Fibroblast of skin of scalp (primary cell): ENCODE measurements at regions not wholly inside any gene's neighbourhood (a gene's known extent, or its start where the extent isn't known, plus 50 kb on each side); places are given as distances from the start of the nearest gene placed in this dataset.
"Not testable (repeated sequence)": the region's sequence is repeated elsewhere in the genome, so short reads cannot be mapped to it uniquely, and the experiment has no call there.

ENCODE experiments used
- DNase-seq: peaks from one replicate; pipeline ENCODE4 v3.0.0-alpha.2; 2013

DNA sequence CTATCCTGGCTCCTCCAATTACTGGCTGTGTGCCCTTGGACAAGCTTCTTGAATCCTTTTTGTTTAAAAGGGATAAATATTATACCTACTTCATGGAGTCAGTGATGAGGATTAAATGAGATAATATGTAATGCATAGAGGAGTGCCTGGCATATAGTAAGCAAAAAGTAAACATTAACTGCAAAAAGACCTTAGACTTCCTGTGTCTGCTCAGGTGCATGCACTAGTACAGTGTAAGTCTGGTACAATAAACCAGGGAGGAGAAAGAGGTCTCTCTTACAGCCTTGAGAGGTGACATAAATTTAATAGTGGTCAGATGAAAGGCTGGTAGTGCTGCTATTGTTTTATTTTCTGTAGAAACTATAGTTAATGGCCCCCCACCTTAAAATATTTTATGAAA, 305.2 kb upstream of the MIS18BP1 start:
- no peak for DNase-seq

GRCh38 chr14:45553981-45554380, 301.0 kb upstream of the MIS18BP1 start:
- no peak for DNase-seq

GRCh38 chr14:45551240-45551820, 298.3 kb upstream of the MIS18BP1 start:
- not testable (repeated sequence) for DNase-seq

DNA sequence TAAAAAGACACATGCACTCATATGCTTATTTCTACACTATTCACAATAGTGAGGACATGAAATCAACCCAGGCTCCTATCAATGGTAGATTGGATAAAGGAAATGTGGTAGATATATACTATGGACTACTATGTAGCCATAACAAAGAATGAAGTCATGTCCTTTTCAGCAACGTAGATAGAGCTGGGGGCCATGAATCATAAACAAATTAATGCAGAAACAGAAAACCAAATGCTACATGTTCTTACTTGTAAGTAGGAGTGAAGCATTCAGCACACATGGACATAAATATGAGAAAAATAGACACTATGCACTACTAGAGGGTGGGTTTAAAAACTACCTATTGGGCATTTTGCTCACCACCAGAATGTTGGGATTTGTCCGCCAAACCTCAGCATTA, 278.0 kb upstream of the MIS18BP1 start:
- no peak for DNase-seq

DNA sequence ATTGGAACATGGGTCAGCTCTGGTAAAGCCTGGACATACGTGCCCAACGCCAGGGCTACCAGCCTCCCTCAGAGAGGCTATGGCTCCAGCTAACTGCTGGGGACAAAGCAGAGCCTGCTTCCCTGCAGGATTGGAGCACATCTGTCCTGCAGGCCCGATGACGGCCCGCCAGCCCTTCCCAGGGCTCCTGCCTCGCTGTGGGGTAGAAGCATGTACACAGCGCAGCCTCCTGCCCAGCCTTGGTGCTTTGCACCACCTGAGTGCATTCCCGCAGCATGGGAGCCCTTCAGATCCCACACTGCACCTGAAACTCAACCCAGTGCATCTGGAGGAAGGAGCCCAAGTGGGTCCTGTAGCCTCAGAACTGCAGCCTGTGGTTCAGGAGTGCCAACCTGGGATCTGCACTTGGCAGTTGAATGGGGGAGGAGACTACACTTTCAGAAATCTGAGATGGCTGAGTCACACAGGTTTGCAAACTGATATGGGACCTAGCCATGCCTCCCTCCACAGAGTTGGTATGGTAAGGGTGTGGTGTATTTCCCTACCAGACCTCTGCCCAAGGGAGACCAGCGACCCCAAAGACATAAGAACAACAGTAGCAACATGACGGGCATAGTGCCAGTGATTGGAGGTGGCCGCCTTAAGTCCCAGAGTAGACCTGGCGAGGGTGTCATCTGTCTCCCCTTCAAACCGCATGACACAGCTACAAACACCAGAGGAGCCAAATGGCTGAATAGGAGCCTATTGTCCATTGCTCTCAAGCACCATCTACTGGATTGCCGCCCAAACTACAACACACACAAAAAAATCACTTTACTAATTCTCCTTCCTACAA, 273.9 kb upstream of the MIS18BP1 start:
- DNase-seq, result peak; percentile 1

- no peak for DNase-seq
These were observed 266.8 kb upstream of the MIS18BP1 start for GRCh38 chr14:45519766-45520165.

- no peak for DNase-seq
These were observed 239.9 kb upstream of the MIS18BP1 start for GRCh38 chr14:45492876-45493275.

DNA sequence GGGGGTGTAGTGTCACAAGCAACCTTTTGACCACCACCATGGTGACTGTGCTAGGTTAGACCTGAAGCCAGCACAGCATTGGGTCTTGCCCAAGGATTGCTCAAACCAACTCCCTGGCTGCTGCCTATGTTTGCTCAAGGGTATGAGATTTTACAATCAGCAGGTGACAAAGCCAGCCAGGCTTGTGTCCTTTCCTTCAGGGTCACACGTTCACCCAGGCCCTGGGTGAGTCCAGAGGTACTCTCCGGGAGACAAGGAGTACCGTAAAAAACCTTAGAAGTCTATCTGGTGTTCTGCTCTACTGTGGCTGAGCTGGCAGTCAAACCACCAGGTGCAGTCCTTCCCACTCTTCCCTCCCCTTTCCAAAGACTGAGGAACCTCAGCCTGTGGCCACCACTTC, 238.9 kb upstream of the MIS18BP1 start:
- no peak for DNase-seq

DNA sequence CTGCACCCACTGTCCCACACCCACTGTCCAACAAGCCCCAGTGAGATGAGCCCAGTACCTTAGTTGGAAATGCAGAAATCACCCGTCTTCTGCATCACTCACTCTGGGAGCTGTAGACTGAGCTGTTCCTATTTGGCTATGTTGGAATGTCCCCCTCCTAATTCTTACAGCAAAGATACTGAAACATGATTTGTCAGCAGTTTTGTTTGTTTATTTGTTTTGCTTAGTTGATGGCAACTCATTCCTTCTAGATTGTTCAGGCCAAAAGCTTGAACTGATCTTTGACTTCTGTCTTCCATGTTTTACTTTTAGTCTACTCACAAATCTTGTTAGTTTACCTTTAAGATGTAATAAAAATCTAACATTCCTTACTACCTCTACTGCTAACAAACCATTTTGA, 233.6 kb upstream of the MIS18BP1 start:
- DNase-seq, result no peak

DNA sequence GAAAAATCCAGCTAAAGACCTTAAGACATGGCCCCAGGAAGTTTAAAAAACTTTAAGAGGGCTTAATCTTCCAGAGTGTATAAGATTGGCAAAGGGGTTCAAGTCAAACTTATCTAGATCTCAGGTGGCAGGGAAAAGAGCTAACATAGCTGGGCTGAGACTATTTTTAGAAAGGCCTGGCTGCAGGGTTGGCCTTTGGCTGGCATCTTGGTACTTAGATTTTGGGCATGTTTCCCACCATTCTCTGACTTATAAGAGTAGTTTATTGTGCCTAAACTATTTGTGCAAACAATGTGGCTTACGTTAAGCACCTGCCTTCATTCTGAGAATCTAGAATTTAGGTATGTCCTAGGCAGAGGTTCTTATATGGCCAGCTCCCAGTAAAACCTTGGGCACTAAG, 214.0 kb upstream of the MIS18BP1 start:
- DNase-seq, result no peak

- no peak for DNase-seq
These were observed 181.2 kb upstream of the MIS18BP1 start for GRCh38 chr14:45434221-45434620.

- peak; percentile 55 for DNase-seq
These were observed 173.8 kb upstream of the MIS18BP1 start for GRCh38 chr14:45426685-45427282.

- DNase-seq, result no peak
These were observed 153.9 kb upstream of the MIS18BP1 start for GRCh38 chr14:45406942-45407341.

GRCh38 chr14:45400950-45401640, 148.1 kb upstream of the MIS18BP1 start:
- DNase-seq, result no peak

- no peak for DNase-seq
These were observed 147.5 kb upstream of the MIS18BP1 start for GRCh38 chr14:45400509-45400908.

- DNase-seq, result no peak
These were observed 128.1 kb upstream of the MIS18BP1 start for GRCh38 chr14:45381091-45381490.

GRCh38 chr14:45377166-45377565, 124.2 kb upstream of the MIS18BP1 start:
- peak; percentile 4 for DNase-seq

GRCh38 chr14:45373877-45374276, 120.9 kb upstream of the MIS18BP1 start:
- DNase-seq, result no peak

DNA sequence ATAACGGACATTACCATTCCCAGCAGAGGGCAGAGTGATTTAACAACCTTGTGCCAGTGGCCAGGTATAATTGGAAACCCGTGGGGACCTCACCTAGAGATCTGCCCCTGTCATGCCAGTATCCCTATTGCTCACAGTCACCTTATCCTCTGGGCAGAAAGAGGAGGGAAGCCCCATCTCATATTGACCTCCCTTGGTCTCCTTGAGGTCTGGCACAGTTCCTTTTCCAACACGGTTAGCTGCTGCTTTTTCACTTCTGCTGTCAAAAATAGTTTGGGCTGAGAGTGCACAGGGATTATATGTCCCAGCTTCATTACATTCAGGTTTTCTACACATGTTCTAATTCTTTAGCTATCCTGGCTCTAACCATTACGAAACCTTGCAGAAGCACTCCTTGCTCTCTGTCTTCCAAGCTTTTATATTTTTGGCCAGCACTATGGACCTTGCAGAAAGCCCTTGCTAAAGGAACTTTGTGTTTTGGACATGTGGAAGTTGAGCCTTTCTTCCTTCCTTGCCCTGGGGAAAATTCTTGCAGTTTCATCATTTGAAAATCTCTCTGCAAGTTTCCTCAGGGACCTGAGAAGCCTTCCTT, 111.7 kb upstream of the MIS18BP1 start:
- no peak for DNase-seq

GRCh38 chr14:45362505-45362904, 109.5 kb upstream of the MIS18BP1 start:
- DNase-seq, result no peak

GRCh38 chr14:45361727-45362126, 108.7 kb upstream of the MIS18BP1 start:
- DNase-seq, result peak; percentile 12

DNA sequence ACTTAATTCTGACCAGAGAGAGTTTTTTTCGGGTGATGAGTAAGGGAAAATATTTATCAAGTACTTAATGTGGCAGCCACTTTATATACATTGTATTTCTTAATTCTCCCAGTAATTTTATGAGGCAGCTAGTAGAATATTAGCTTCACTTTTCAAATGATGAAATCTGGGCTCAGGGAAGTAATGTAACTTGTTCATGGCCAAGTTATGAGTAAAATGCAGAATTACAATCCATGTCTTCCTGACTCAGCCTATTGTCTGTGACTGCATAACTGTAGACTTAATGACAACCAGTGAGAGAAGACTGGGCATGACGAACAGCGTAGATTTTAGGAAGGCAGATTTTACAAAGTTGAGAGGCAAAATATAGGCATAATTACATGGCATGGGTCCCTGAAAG, 106.7 kb upstream of the MIS18BP1 start:
- DNase-seq, result peak; percentile 62
